GM18909 (cell line): ENCODE measurements at regions not wholly inside any gene's neighbourhood (a gene's known extent, or its start where the extent isn't known, plus 50 kb on each side); places are given as distances from the start of the nearest gene placed in this dataset.

Experiments used
- ATAC-seq: cut with Tn5 transposase; IDR thresholded peaks from one replicate; pipeline ENCODE4 v1.9.1; 2021; ENCODE audit warnings: mild to moderate bottlenecking; ENCODE audit not compliant: unreplicated experiment, poor library complexity

GRCh38 chr5:129821477-129822131 lies 73.7 kb downstream of the MINAR2 start:
- ATAC-seq: no peak

- no peak for ATAC-seq
Measured at GRCh38 chr5:129830288-129830687, 74.0 kb upstream of the CHSY3 start.

GRCh38 chr5:129836321-129836720 lies 67.9 kb upstream of the CHSY3 start:
- ATAC-seq: no peak

- ATAC-seq: no peak
Measured at GRCh38 chr5:129844764-129845163, 59.5 kb upstream of the CHSY3 start.

GRCh38 chr5:129852747-129853352 lies 51.4 kb upstream of the CHSY3 start:
- ATAC-seq: peak; percentile 94

GRCh38 chr5:129853588-129853987 lies 50.7 kb upstream of the CHSY3 start:
- no peak for ATAC-seq
